ENCODE measurements at regions not wholly inside any gene's neighbourhood (a gene's known extent, or its start where the extent isn't known, plus 50 kb on each side); places are given as distances from the start of the nearest gene placed in this dataset.

- no peak for TF ChIP-seq CTCF (conservative IDR thresholded peaks at IDR 0.05)
- no peak overlapping the region for H3K27ac ChIP-seq
Observed at GRCh38 chr19:31529121-31529520, 179.9 kb upstream of the TSHZ3 start.

GRCh38 chr19:31530781-31531180 is 181.5 kb upstream of the TSHZ3 start:
- no peak overlapping the region for H3K27ac ChIP-seq
- no peak for TF ChIP-seq CTCF (conservative IDR thresholded peaks at IDR 0.05)

GRCh38 chr19:31531326-31531725 is 182.1 kb upstream of the TSHZ3 start:
- no peak overlapping the region for H3K27ac ChIP-seq
- no peak for TF ChIP-seq CTCF (conservative IDR thresholded peaks at IDR 0.05)

GRCh38 chr19:31532034-31532433 is 182.8 kb upstream of the TSHZ3 start:
- TF ChIP-seq CTCF (conservative IDR thresholded peaks at IDR 0.05): no peak

GRCh38 chr19:31533114-31533513 is 183.9 kb upstream of the TSHZ3 start:
- TF ChIP-seq CTCF (conservative IDR thresholded peaks at IDR 0.05): no peak
- no peak overlapping the region for H3K27ac ChIP-seq

More at GRCh38 chr19:31532034-31532433, 182.8 kb upstream of the TSHZ3 start:
- no peak overlapping the region for H3K27ac ChIP-seq

- TF ChIP-seq CTCF (conservative IDR thresholded peaks at IDR 0.05): no peak
- no peak overlapping the region for H3K27ac ChIP-seq
Observed at GRCh38 chr19:31534231-31534630, 185.0 kb upstream of the TSHZ3 start.

GRCh38 chr19:31534786-31535657 is 185.8 kb upstream of the TSHZ3 start:
- TF ChIP-seq CTCF (conservative IDR thresholded peaks at IDR 0.05): no peak
- H3K27ac ChIP-seq: no peak overlapping the region
